NCI-H82 (cell line): ENCODE measurements at regions not wholly inside any gene's neighbourhood (a gene's known extent, or its start where the extent isn't known, plus 50 kb on each side); places are given as distances from the start of the nearest gene placed in this dataset.

Experiments
- DNase-seq: peaks from one replicate; lab custom pipeline; 2025; lab: John Stamatoyannopoulos, UW

DNA sequence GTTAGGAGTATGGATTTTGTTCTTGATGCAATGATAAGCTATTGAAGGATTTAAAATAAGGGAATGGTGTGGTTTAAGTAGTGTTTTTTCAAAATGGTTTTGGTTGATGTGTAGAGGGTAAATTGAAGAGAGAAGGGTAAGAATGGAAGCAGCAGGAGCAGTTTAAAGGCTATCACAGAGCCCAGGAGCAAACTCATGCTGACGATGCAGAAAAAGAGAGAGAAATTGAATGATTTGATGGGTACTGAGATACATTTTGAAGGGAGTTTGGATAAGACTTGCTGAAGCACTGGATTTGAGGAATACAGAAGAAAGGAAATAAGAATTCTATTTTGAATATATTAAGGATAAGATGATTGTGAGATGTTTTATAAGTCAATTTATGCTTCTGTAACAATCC lies 300.8 kb upstream of the LYPLAL1 start:
- DNase-seq: no peak

DNA sequence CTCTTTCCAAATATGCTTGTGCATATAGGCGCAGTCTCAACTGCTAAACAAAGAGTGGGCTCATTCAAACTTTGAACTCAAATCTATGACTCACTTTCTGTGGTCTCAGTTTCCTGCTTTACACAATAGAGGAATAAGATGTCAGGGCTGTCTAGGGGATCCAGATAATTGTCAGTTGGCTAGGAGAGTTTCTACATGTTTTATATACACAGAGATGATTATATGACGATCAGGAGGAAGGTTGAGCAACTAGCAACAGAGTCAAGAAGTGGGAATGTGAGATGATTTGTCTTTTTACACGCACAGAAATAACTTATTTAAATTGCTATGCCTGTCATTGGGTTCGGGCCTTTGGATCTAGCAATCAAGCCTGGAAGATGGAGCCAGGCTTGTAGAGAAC lies 299.4 kb upstream of the LYPLAL1 start:
- no peak for DNase-seq

DNA sequence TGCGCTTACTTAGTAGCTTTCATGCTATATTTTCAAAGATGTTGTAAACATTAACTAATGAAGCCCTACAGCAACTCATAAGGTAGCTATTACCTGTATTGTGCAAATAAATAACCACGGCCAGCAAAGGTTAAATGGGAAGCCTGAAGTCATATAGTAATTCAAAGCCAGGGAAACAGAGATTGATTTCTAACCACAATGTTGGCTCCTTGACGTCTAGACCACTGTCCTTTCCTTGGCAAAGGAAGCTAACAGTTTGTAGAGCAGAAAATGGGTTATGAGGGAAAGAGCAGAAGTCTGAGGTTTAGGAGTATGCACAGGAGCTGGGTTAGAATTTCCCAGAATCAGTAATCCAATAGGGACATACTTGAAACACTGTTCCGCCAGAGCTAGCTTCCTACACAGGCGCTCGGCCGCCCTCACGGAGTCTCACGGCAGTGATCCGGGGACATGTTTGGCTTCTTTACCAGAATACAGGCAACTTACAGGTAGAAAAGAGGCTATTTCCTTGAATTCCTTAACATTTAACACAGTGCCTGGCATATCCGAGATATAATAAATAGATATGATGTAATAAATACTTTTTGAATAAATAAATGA lies 298.8 kb upstream of the LYPLAL1 start:
- DNase-seq: no peak

DNA sequence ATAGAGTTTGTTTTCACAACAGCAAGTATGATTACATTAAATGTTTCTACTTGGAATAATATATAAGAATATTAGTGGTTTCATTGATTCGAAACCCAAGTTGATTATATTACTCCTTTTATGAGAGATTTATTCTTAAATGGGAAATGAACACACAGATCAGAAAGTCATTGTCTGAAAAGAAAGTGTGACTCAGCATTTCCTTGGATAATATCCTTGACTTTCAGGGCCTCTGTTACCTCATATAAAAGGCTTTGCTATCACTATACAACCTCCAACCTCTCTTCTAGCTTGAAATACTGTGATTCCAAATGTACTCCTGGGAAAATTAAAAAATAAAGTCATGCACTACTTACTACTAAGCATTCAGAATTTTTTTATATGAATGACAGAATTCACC lies 295.3 kb upstream of the LYPLAL1 start:
- DNase-seq: peak; percentile 73

DNA sequence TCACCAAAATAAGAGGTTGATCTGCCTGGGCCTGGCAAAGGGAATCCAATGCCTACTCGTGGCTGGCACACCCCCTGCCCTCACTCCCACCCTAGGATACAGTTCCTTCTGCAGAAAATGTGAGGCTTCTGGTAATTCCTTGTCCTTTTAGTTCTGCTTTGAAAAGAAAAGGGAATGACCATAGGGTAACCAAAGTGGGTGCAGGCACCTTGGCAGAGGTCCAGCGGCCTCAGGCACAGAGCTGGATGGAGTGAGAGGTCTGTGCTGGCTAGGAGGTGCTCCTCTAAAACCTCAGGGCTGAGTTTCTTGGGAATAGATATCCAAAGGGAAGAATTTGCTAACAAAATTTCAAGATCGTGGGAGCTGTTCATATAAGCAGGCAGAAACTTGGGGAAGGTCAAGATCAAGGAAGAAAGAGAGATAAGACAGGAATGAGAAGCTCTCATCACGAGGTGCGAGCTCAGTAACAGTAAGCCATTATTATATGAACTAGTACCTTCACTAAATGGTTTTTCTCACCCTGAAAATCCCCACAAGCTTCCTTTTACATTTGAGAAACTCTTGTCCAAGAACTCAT lies 293.1 kb upstream of the LYPLAL1 start:
- no peak for DNase-seq

DNA sequence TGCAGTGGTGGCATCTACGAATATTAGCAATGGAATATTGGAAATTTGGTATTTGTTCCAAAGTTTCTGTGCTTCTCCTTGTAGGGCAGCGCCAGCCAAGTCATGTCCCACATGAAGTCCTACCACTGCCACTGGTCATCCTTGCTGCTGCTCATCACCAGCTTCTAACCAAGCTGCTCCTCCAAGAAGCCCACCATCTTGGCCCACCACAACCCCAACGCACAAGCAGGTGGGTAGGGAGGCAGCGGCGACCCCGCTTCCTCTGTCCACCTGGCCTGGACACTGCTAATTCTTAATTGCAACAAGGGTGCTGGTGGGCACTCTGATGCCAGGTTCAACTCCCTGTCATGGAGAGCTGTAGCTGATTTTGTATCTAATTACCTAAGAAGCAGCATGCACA lies 291.2 kb upstream of the LYPLAL1 start:
- no peak for DNase-seq

DNA sequence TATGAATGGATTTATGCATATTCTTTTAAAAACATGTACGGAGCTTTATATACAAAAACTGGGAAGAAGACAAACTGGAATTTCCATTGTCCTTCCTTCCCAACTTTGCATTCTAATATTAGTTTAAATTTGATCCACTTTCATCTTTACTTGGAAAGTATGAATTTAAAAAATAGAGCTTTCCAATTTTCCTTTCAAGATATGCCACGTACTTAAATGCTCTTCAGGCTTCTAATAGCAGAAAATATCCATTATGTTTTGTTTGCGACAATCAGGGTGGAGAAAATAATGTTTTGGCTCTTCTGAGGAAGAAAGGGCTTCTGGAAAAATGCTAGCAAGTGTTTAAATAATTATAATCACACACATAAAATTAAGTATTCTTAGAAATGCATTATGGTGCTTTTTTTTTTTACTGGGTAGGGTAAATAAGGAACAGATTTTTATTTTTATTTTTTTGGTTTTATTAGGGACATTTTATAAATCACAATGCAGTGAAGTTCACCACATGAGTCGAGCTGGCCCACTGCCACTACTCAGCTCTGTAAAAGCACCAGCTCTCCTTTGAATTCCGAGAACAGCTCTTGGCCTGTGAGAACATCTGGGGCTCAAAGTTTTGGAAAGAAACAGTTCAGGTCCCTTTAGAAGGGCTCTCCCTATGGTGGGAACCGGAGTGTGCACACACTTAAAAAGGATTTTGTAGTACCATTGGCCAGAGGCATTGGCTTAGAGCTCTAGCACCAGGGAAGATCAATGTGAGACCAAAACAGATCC lies 287.4 kb upstream of the LYPLAL1 start:
- DNase-seq: no peak

DNA sequence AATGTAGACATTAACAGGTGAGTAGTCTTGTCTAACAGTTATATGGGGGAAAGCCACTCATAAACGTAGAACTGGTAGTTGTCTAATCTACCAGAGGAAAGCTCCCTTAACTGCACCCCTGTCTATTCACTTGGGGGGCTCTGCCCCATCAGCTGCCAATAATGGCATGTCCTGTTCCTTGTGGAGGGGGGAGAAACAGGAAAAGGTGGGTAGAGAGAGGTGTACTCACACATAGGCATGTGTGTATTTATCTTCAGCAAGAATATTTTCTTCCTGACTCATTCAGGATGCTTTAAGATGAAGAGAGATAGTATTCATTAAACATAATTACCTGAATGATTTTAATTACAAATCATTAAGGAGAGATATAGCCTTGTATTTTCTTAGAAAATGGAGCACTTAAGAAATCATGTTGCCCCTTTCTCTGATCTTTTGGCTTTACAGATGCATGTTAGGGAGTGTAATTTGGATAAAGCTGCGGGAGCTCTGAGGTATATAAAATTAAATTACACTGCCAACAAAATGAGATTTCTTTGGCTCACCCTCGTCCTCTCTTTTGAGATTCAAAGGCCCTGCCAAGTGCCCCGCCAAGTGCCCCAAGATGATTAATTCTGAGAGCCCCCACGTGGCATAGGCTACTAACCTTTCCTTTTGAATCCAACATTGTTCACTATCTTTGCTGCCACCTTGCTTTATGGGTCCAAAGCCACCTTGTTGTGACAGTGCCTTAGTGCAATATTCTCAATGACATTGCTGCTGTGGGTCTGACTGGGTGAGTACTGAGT lies 286.3 kb upstream of the LYPLAL1 start:
- no peak for DNase-seq

DNA sequence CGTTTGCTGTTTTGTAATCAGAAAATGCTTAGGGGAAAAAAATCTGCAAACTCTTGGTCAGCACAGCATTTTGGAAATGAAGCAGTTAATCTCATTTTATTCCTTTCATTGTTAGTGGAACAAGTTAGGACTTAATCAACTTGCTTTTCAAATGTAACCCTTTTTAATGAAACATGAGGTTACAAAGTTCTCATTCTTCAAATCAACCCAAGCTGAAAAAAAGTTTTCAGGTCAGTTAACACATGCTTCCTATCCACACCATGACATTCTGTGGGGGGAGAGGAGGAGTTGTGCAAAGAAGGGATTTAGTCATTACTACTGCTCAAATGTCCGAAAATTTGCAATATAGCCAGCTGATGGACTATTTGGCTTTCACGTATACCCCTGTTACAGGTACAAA lies 283.2 kb upstream of the LYPLAL1 start:
- DNase-seq: no peak

DNA sequence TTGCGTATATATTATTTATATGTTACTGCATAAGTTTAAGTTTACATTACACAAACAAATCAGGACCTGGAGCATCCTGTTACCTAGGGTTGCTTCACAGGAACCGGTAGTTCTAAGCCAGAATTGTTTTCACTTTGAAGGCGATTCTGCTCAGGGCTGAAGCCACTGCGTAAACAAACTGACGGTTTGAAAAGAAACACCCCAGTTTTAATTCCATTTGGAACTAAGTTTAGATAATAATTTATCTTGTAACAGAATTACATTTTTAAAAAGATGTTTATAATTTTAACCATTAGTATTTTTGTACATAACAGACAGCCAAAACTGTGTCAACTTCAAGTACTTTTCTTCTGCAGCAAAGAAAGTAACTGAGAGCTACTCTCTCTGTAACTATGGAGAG lies 282.1 kb upstream of the LYPLAL1 start:
- DNase-seq: no peak

DNA sequence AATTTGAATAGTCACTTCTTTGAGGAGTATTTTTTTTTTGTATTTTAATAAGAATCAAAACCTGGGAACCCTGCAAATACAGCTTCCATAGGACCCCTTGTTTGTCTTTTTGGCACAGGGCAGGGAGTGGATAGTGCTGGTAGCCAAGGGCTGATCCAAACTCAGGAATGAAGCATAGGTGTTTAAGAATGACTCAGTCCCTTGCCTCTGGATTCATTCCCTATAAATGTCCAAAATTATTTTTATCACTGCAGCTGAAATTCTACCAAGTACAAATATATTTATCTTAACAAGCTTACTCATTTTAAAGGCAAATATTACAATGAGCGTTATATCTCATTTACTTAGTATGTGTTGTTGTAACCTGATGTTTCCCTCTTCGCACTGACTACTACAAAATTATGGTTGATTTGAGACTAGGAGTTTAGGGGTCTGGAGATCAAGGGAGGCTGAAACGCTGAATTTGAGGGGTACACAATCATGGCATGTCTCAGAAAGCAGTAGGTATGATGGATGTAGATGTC lies 278.6 kb upstream of the LYPLAL1 start:
- DNase-seq: no peak

DNA sequence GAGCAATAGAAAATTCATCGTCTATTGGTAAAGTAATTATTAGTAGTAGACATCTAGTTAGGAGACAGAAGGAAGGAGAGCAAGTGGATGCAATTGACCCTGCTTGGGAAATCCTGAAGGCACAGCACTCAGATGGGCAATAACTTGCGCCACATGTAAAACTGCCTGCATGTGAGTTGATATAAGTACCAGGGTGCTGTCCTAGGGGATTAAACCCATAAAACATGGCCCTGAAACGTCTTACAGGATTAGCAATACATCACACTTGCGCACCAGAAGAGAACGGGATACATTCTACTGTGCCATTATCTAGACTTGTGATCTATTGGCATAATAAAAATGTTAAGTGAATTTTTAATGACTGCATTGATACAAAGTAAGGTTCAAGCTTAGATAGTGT lies 277.5 kb upstream of the LYPLAL1 start:
- peak; percentile 88 for DNase-seq

DNA sequence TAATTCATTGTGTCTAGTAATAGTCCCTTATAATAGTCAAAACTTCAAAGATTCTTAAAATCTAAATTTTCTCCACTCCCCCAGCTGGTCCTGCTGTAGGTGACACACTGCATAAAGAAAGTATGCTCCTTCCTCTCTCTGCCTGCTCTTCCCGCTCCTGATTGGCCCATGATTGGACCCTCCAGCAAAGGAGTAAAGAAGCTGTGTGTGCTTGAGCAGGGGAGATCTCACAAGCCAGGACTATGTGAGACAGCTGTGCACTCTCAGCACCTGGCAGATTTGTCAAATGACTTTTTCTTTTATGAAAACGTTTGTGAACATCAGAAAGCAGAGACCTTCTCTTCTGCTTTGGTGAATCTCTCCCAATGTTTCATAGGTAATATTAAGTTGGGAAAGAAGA lies 274.8 kb upstream of the LYPLAL1 start:
- no peak for DNase-seq

DNA sequence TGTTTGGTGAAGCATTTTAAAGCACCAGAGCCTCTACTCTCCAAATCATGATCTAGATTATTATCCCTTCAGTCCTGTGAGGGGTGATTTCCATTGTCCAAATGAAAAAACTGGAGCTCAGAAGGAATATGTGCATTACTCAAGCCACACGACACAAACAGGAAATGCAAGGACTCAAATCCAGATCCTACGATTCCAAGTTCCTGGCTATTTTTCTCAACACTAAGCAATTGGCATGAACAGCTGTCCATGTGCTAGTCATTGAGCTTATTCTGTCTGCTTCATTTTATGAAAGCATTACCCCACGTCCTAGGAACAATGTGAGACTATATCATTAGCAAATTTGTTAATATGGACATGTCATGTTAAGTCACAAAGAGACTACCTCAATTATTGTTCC lies 273.1 kb upstream of the LYPLAL1 start:
- no peak for DNase-seq

DNA sequence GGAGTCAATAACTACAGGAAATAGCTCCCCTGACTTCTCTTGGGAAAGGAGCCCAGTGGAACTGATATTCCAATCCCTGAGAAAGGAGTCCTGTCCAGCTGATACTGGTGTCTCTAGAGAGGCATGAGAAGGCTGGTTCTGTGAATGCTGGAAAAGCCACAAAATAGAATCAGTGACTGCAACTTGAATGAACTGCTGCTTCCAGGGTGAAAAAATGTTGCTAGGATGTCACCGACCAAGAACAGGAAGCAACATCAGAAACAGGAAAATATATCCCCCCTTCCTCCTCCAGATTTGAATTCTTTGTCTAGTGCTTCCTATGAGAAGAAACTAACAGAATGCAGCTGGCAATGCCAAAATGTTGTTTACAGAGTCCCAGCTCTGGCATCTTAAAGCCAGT lies 269.3 kb upstream of the LYPLAL1 start:
- no peak for DNase-seq

DNA sequence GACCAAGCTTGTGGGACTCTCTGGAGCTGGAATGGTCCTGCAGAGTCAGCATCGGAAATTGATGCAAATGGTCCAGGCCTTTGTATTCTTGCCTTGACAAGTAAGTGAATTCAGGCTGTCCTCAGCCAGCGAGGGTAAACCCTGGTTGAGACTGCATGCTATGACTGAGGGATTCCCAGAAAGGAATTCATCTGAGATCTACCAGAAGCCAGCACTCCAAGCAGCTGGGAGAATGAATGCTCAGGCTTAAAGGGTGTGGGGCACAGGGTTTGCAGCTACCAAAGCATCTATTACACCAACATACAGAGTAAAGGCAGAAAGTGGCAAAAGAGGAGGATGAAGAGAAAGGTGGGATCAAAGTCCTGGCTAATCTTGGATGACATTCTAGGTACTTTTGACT lies 257.0 kb upstream of the LYPLAL1 start:
- DNase-seq: no peak

DNA sequence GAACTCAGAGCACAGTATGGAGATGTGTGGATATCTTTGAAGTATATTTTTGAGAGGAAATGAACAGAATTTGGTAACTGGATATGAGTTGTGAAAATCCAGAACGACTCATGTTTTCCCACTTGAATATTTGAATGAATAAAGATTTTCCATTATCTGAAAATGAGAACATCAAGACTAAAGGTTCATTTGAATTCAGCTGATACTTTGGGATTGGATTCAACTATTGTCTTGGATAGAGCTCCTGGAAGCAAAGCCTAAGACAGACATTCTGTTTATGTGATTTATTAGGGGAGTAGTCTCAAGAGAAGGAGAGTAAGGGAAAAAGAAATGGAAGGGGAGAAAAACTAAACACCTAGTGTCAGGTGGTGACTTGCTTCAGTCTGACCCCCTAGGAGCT lies 256.0 kb upstream of the LYPLAL1 start:
- no peak for DNase-seq

DNA sequence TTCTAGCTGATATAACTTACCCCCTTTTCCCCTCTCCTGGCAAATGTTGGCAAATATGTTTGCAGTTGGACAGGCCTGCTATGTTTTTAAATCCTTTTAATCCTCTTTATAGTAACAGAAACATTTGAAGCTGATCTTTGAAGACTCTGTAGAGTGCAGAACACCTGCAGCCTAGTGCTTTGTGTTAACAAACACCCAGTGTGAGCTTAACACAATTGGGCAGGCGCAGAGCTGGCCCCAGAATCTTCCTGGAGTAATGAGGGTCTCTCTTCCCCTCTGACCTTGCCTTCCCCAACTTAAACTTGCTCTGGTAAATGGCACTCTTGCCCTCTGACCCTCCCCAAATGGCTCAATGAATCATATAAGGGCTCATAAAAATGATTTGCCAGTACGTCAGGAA lies 247.9 kb upstream of the LYPLAL1 start:
- peak; percentile 81 for DNase-seq

DNA sequence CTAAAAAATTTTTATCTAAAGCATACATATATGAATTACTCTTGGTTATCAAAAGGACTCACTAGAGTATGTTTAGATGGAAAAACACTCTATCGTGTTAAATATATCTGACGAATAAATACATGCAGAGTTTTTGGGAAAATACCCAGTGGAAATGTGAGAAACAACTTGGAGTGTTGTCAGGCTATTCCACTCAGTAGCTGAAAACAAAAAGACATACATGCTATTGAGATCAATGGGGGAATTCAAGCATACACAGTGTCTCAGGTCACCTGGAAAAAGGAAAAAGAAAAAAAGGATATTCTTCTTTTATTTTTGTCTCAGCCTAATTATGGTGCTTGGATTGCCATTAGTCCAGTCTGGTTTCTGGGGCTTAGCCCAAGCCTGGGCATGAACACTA lies 247.0 kb upstream of the LYPLAL1 start:
- no peak for DNase-seq

DNA sequence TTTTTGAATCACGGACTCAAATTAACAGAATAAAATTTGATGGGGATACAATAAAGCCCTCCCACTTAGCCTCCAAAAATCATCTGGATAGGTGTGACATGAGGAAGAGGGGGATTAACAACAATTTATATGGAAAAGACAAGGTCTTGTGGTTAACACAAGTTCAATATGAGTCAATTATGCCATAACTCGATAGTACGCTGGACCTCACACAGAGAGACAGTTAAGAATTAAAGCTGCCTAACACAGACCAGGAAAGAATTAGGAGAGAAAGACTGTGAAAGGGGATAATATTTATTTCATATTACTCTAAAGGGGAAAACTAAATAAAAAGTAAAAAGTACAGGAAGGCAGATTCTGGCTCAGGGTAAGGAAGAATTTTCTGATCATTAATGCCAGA lies 243.7 kb upstream of the LYPLAL1 start:
- DNase-seq: no peak

DNA sequence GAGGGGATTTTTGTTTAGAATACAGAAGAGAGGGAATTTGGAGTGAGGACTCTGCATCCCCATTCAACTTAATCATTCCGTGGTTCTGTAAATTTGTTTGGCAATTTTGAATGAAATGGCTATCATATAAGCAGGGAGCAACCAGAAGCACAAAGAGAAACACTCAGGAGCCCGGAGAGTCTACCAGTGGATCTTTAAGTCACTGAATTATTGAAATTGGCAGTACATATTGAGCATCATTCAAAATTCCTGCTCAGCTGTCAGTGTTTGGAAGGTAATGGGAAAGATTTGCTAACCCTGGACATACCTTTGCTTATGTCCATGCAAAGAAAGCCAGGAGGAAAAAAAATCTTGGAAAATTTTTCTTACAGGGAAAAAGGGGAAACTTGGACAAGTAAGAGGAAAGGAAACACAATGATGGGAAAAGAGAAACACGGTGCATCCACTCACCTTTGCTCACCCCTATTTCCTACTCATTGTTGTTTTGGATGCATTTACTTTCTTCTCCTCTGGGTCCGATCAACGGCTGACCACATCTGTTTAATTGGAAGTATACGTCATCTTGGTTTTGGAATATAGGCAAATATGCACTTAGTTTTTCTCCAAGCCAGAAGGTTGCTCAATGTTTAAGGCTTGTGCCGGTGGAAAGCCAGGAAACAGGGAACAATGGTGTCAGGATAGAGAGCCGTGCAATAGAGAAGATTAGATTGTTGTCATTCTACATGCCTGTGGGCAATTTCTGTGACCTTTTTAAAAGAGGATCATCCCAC lies 243.0 kb upstream of the LYPLAL1 start:
- DNase-seq: no peak

DNA sequence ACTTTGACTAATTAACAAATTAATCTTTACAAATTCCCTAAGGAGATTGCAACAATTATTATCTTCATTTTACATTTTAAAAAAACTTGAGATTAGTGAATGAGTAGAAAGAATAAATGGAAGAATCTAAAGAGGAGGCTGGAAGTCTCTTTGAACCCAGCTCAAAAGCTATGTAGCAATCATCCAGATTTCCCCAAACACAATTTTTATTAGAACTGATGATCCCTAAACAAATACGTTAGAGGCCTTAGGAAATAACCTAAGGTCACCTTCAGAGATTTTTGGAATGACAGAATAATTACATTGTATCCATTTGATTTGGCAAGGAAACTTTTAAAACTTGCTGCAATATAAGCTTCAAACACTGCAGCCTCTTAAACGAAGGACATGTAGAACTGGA lies 242.4 kb upstream of the LYPLAL1 start:
- no peak for DNase-seq
